ENCODE measurements at regions not wholly inside any gene's neighbourhood (a gene's known extent, or its start where the extent isn't known, plus 50 kb on each side); places are given as distances from the start of the nearest gene placed in this dataset.

- no peak for TF ChIP-seq SRF (IDR thresholded peaks at IDR 0.05; ENCODE audit: low read depth)
- TF ChIP-seq, protein P1, sequence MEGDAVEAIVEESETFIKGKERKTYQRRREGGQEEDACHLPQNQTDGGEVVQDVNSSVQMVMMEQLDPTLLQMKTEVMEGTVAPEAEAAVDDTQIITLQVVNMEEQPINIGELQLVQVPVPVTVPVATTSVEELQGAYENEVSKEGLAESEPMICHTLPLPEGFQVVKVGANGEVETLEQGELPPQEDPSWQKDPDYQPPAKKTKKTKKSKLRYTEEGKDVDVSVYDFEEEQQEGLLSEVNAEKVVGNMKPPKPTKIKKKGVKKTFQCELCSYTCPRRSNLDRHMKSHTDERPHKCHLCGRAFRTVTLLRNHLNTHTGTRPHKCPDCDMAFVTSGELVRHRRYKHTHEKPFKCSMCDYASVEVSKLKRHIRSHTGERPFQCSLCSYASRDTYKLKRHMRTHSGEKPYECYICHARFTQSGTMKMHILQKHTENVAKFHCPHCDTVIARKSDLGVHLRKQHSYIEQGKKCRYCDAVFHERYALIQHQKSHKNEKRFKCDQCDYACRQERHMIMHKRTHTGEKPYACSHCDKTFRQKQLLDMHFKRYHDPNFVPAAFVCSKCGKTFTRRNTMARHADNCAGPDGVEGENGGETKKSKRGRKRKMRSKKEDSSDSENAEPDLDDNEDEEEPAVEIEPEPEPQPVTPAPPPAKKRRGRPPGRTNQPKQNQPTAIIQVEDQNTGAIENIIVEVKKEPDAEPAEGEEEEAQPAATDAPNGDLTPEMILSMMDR (IDR thresholded peaks at IDR 0.05 in 2 of 3, conservative IDR thresholded peaks at IDR 0.05 in 1 of 3; ENCODE audit: borderline replicate concordance in 1 of 3, insufficient read depth in 1 of 3, low read depth in 2 of 3, low read length in 2 of 3) = no peak
- TF ChIP-seq YY1 (IDR thresholded peaks at IDR 0.05; ENCODE audit: extremely low read depth, insufficient replicate concordance, low read depth, low read length) = no peak
- TF ChIP-seq RAD21 (IDR thresholded peaks at IDR 0.05; ENCODE audit: low read depth) = no peak
- TF ChIP-seq, protein P2, sequence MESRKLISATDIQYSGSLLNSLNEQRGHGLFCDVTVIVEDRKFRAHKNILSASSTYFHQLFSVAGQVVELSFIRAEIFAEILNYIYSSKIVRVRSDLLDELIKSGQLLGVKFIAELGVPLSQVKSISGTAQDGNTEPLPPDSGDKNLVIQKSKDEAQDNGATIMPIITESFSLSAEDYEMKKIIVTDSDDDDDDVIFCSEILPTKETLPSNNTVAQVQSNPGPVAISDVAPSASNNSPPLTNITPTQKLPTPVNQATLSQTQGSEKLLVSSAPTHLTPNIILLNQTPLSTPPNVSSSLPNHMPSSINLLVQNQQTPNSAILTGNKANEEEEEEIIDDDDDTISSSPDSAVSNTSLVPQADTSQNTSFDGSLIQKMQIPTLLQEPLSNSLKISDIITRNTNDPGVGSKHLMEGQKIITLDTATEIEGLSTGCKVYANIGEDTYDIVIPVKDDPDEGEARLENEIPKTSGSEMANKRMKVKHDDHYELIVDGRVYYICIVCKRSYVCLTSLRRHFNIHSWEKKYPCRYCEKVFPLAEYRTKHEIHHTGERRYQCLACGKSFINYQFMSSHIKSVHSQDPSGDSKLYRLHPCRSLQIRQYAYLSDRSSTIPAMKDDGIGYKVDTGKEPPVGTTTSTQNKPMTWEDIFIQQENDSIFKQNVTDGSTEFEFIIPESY (IDR thresholded peaks at IDR 0.05; ENCODE audit: extremely low read depth, insufficient replicate concordance, low read length) = no peak
- TF ChIP-seq SP1 (IDR thresholded peaks at IDR 0.05; ENCODE audit: low read depth) = no peak
- TF ChIP-seq FOSL1 (IDR thresholded peaks at IDR 0.05; ENCODE audit: low read depth) = no peak
- TF ChIP-seq, protein P3, sequence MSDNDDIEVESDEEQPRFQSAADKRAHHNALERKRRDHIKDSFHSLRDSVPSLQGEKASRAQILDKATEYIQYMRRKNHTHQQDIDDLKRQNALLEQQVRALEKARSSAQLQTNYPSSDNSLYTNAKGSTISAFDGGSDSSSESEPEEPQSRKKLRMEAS (IDR thresholded peaks at IDR 0.05) = no peak
- no peak for TF ChIP-seq ZFX (IDR thresholded peaks at IDR 0.05)
- no peak for TF ChIP-seq EZH2 (IDR thresholded peaks at IDR 0.05)
- TF ChIP-seq ATF3 (IDR thresholded peaks at IDR 0.05) = no peak
- no peak for TF ChIP-seq SIN3A (IDR thresholded peaks at IDR 0.05; ENCODE audit: low read depth)
- no peak for TF ChIP-seq ZNF274 (IDR thresholded peaks at IDR 0.05; ENCODE audit: low read depth, low read length)
- no peak for TF ChIP-seq TCF7L2 (IDR thresholded peaks at IDR 0.05; ENCODE audit: borderline replicate concordance, extremely low read depth, insufficient read depth, insufficient read length)
- no peak for TF ChIP-seq REST (IDR thresholded peaks at IDR 0.05; ENCODE audit: low read depth)
- no peak for TF ChIP-seq CEBPB (IDR thresholded peaks at IDR 0.05; ENCODE audit: low read depth)
- TF ChIP-seq POLR2A (IDR thresholded peaks at IDR 0.05; ENCODE audit: borderline replicate concordance, extremely low read depth, insufficient read depth, insufficient read length) = no peak
- no peak for TF ChIP-seq EGR1 (IDR thresholded peaks at IDR 0.05; ENCODE audit: low read depth)
- no peak for TF ChIP-seq EZH2phosphoT487 (IDR thresholded peaks at IDR 0.05; ENCODE audit: borderline replicate concordance)
- Histone ChIP-seq H3K27ac (ENCODE audit: low read depth, low read length) (no peak overlapping the region), H2AFZ (ENCODE audit: low read depth, low read length, poor library complexity, severe bottlenecking) (no peak overlapping the region), H3K9ac (ENCODE audit: low read length) (no peak overlapping the region), H3K79me2 (ENCODE audit: insufficient read depth, low read length) (no peaks in the 10 kb centered on the region), H4K20me1 (ENCODE audit: insufficient read depth) (no peaks in the 10 kb centered on the region), H3K27me3 (ENCODE audit: insufficient read depth, low read length) (no peaks in the 10 kb centered on the region), H3K4me1 (ENCODE audit: control insufficient read depth in 1 of 2, insufficient read depth in 2 of 2, low read length in 2 of 2) (peaks cover 6 to 8% of the 10 kb centered on the region in 2 experiments), H3K36me3 (ENCODE audit: control insufficient read depth in 1 of 2, insufficient read depth in 2 of 2, low read length in 2 of 2) (no peaks in the 10 kb centered on the region), H3K9me2 (ENCODE audit: insufficient read depth) (no peaks in the 10 kb centered on the region), H3K4me2 (ENCODE audit: low read length) (no peak overlapping the region), H3K4me3 (replicated peaks in 1 of 2; ENCODE audit: low read depth in 1 of 2, low read length in 2 of 2) (no peak overlapping the region), H3K9me3 (ENCODE audit: control insufficient read depth in 1 of 2, insufficient read depth in 1 of 2, low read depth in 1 of 2, low read length in 2 of 2) (no peaks in the 10 kb centered on the region)
- BruUV-seq (replicated peaks) = no TSS peak
- ATAC-seq (no peak), DNase-seq (ENCODE audit: low read depth, low spot score) (no peak)
- ChIA-PET CTCF (no interaction called here), RAD21 (ENCODE audit: low non-redundant PET in 1 of 2, low total read pairs in 2 of 2, uncharacterized antibody in 2 of 2, unreplicated experiment in 2 of 2) (no interaction called here), POLR2A (no interaction called here)
- intact Hi-C loops (cut with micrococcal nuclease) = no loop called here
Observed at GRCh38 chrX:39304746-39305145, 503.5 kb downstream of the MID1IP1 start.

Data from HCT116 (cell line).